Limb (tissue), 2 donors: ENCODE measurements at regions not wholly inside any gene's neighbourhood (a gene's known extent, or its start where the extent isn't known, plus 50 kb on each side); places are given as distances from the start of the nearest gene placed in this dataset.
A peak's percentile ranks its signal among the peaks of the same experiment; 100 is the strongest.
"Not testable (repeated sequence)": the region's sequence is repeated elsewhere in the genome, so short reads cannot be mapped to it uniquely, and the experiment has no call there.

Experiments
- DNase-seq, 2 donors: peaks; one replicate each; pipeline ENCODE4 v3.0.0-alpha.2; 2016; ENCODE audit errors: extremely low spot score in 2 of 2

DNA sequence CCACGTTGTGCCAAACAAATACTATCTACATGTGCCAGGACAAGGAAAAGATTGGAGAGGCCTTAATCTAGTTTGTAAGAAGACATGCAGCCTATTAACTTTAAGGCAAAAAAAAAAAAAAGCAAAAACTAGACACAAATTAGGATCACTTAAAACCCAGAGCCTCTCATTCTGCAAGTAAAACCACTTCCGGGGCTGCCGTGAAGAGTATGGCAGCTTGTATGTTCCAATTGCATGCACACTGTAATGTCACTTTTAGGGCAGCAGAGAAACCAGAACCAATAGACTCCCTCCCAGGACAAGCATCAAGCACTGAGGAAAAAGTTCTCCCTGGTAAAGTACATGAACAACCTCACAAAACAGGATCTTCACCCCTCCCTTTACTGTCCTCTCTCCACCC is 70.6 kb downstream of the RSL24D1 start:
- no peak for DNase-seq

DNA sequence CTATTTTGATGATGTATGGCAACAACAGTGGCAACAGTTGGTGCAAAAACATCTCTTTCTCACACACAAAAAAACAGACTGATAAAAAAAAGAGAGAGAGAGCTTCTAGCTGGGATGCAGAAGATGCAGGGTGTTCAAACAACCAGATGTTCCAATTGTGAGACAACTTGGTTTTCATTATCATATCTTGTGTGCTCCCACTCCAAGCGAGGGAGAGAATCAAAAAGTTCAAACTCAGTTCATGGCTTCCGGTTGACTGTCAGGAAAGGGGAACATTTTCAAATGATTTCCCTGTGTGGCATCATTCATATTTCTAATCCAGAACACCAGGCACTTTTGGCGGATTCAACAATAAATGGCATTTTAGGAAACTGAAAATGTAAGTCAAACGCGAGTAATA is 72.1 kb downstream of the RSL24D1 start:
- no peak for DNase-seq

DNA sequence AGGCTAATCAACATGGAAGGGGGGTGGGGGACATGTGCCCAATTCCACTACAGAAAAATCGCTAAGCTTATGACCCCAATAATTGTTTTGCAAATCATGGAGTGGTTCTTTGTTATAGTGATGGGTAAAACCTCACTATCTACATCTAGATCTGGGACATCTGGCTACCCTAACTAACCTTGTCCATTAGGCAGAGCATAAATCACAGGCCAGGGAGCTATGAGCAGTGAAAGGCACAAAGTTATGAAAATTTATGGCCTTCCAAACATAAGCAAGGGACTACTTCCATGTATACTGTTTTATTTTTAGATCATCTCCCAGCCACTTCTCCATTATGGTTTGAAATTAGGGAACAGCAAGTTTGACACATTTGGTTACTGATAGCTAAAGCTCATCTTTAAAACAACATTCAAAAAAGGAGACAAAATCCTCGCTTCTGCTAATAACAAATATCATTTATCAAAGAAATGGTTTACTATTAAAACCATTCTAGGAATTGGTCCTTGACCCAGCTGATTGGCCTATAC is 78.3 kb downstream of the RSL24D1 start:
- DNase-seq, result no peak

DNA sequence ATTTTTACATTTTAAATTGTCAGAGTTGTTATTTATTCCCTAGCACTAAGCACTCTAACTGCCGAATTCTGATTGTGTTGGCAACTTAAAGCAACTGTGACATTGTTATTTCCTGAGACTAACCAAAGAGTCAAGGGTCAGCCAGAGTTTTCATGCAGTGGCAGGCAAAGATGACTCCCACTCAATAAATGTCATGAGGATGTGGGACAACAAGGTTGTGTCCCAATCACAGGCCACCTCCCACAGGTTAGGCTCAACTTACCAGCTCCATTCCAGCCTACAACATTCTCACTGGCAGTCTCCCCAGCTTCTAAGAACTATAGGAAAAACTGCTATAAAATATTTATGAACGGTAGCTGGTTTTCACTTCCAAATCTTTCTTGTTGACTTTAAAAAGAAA is 80.1 kb downstream of the RSL24D1 start:
- no peak for DNase-seq

DNA sequence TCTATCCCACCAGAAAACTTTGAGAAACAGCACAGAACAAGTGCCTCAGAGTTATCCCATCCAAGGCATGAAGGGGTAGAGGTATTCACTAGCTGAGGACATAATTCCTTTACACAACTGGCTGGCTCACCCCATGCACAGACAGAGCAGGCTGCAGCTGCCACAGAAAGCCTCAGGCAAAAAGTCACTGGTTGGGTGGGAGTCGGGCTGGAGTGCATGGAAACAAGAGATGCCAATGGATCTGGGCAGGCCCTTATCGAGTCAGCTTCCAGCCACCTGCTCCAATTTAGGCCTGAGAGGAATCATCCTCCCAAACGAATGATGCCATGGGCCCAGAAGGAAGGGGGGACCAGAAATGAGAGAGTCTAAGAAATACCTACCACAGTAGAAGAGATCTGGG is 83.0 kb downstream of the RSL24D1 start:
- DNase-seq, result no peak

DNA sequence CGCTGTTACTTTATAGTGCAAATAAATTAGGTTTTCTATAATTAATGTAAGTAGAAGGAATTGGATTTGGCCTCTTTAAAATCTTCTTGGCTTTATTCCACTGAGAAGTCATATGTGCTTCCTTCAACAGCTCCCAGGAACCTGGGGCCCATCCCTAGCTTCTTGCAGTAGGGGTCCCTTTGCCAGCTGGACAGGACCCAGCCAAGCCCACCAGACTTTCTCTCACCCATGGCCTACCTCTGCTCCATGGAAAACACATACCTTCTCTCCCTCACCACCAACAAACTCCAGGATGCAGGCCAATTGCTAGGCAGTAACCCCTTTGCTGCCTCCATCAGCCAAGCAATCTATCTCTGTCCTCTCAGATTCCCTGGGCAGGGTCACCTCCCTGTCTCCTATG is 84.0 kb downstream of the RSL24D1 start:
- DNase-seq, result no peak

DNA sequence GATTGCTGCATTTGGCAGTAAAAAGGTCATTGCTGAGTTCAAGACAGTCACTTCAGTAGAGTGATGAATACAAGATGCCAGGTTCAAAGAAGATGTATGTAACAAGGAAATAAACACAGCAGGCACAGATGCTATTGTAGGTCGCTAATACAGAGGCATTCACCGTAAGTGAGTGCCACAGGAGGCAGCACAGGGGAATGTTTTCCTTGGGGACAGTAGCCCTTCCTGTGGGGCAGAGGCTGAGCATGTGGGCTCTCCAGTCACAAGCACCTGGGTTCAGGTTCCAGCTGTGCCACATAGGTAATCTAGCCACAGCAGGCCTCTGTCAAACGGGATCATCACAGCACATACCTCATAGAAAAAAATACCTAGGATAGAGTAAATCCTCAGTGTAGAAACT is 86.3 kb downstream of the RSL24D1 start:
- no peak for DNase-seq

DNA sequence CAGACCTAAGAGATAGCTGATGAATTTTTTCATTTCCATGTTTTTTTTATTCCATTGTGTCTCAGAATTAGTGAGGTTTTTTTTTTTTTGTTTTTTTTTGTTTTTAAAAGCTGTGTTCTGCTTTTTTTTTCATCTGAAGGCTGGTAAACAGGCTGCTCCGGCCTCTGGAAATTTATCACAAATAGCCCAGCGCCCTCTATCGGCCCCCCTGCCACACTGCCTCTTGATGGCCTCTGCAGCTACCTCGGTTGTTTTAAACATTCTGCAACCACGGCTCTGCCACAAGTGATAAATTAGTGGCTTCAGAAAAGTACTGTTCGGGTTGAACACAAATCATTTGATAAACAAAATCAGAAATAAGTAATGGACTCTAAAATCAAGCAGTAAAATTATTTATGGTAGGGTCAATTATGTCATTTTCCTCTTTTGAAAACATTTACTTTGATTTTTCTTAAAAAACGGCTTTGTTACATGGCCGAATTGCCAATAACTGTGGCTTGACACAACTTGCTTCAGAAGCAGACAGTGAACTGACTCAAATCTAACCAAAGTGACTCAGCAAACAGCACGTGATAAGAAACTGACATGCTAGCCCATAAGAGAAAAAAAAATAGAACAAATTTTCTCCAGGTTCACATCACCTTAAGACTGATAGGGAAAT is 87.8 kb downstream of the RSL24D1 start:
- DNase-seq, result peak; percentile 65 to 84

DNA sequence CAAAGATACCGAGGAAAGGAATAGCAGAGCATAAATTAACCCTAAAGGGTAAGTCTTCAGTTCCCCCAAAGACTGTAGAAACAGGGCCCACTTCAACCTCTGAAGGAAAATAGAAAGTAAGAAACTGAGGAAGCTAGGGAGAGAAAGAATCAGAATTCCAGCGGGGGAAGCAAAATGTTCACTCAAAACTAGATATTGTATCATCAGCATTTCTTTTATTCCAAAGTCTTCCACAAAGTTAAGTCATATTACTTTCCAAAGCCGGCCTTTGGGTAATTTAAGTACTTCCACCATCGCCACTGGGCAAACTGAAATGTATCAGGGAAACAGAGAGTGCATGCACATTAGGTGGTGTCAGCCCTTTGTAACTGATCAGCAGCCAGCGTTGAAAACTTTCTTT is 88.3 kb downstream of the RSL24D1 start:
- no peak for DNase-seq

DNA sequence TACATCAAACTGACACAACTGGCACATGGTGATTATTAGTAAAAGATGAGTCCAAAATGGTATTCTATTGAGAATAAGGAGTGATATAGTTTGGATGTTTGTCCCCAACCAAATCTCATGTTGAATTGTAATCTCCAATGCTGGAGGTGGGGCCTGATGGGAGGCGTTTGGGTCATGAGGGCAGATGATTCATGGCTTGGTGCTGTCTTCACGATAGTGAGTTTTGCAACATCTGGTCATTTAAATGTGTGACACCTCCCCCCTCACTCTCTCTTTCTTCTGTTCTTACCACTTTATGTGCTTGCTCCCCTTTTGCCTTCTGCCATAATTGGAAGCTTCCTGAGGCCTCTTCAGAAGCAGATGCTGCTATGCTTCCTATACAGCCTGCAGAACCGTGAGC is 90.6 kb downstream of the RSL24D1 start:
- no peak for DNase-seq

DNA sequence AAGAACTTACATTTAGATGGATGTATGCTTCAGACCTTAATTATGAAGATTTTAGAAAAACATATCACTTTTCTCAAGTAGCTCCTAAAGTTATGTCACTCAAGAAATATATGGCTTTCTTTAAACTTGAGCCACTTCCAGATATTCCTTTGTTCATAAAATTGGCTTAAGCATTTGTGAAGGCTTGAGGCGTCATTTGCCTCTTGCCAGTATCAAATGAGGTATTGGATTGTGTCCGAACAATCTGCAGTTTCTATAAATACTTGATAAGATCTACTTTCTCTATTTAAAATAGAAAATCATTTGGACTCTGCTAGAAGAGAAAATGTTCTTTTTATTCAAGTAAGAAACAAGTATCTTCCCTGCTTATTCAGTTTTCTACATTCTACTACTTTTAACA is 102.6 kb downstream of the RSL24D1 start:
- DNase-seq, result no peak

DNA sequence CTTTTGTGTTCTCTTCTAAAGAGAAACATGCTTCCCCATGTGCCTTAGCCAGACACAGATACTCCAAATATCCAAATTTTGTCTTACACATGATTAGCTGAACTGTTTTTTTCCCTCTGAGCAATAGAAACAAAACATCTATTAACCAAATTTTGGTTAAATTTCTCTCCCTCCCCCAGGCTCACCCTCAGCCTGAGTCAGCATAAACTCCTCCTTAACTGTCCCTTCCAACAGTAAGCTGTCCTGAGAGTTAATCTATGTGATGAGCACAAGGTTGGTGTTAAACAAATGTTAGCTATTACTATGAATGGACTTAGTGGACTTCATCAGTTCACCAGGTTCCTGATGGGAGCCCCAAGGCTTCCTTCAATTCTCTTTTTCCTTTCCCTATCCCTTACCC is 108.5 kb downstream of the RSL24D1 start:
- no peak for DNase-seq

DNA sequence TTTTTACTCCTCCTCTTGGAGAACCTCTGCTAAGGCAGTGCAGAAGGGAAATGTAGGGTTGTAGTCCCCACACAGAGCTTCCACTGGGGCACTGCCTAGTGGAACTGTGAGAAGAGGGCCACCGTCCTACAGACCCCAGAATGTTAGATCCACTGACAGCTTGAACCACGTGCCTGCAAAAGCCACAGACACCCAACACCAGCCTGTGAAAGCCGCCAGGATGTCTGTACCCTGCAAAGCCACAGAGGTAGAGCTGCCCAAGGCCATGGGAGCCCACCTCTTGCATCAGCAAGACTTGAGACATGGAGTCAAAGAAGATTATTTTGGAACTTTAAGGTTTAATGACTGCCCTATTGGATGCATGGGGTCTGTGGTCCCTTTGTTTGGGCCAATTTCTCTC is 112.1 kb downstream of the RSL24D1 start:
- no peak for DNase-seq

DNA sequence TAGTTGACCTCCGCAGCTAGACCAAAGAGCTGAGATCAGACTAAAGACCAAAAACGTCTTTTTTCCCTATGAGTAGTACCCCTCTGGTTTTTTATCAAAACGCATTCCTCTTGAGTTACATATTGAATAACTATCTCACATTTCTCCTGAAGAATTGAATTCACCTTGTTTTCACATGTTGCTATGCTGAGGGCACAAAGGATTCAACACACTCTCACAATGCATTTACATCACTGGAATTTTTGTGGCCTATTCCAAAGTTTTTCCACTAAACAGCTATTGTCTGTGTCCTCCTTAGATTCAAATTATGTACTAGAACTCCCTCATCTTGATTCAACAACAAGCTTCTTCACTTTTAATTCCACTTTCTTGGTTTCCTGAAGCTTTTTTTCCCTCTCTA is 112.5 kb downstream of the RSL24D1 start:
- no peak for DNase-seq

DNA sequence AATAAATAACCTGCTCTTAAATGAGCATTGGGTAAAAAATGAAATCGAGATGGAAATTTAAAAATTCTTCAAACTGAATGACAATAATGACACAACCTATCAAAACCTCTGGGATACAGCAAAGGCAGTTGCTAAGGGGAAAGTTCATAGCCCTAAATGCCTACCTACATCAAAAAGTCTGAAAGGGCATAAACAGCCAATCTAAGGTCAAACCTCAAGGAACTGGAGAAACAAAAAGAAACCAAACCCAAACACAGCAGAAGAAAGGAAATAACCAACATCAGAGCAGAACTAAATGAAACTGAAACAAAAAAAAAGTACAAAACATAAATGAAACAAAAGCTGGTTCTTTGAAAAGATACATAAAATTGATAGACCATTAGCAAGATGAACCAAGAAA is 119.7 kb downstream of the RSL24D1 start:
- DNase-seq, result not testable (repeated sequence)

DNA sequence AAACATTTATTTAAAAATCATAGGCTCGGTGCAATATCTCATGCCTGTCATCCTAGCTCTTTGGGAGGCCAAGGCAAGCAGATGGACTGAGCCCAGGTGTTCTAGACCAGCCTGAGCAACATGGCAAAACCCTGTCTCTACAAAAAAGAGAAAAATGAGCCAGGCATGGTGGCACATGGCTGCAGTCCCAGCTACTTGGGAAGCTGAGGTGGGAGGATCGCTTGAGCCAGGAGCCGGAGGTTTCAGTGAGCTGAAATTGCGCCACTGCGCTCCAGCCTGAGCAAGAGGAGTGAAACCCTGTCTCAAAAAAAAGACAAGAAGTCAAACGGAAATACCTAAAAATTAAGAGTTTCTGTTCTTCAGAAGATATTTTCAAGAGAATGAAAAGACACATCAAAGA is 122.3 kb downstream of the RSL24D1 start:
- no peak for DNase-seq

DNA sequence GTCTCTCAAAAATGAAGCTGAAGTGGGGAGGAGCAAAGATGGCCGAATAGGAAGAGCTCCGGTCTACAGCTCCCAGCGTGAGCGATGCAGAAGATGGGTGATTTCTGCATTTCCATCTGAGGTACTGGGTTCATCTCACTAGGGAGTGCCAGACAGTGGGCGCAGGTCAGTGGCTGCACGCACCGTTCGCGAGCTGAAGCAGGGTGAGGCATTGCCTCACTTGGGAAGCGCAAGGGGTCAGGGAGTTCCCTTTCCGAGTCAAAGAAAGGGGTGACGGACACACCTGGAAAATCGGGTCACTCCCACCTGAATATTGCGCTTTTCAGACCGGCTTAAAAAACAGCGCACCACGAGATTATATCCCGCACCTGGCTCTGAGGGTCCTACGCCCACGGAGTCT is 132.8 kb downstream of the RSL24D1 start:
- not testable (repeated sequence) for DNase-seq

DNA sequence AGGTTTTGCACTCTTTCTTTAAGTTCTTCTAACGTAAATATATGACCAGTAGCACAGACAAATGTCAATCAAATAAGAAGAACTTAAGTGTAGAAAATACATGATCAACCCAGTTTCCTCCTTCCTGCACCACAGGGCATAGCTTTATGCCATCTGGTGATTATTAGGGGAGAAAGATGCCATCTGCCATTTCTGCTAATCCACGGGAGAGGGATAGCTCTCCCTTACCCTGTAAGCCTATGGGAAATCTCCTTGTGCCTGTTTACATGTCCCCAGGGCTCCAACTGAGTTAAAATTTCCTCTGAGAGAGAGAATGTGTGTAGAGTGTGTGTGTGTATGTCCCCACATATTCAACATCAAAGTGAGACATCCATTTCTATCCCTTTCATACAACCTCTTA is 135.9 kb downstream of the RSL24D1 start:
- DNase-seq, result no peak

DNA sequence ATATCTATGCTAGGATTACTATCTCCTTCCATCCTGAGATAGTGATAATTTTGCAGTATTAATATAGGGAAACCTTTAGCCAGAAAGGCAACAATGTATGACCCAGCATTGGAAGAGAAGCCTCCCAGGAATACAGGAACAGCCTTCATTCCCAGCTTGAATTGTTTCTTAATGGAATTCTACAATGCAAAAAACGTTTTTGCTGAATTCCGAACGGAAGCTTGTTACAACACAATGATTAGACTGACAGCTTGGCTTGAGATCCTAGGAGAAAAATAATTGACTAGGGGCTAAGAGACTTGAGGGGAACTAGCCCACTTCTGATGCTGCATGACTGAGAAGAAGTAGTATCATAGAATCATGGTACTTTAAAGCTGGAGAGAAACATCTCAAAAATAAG is 140.2 kb downstream of the RSL24D1 start:
- DNase-seq, result no peak

DNA sequence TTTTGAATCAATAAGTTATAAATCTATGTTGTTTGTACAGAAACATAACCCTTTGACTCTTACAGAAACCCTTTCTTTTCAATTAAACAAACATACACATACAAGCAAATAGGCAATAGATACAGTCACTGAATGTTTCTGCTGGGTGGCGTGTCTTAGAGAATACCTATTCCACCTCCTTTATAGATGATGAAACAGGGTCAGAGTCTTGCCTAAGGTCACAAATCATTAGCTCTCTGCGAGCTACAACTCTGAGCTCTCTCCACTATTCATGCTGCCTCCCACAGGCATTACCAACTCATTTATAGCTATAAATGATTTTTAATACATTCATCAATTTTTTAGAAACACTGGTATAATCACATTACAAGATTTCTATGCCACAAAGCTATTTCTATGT is 152.6 kb downstream of the RSL24D1 start:
- no peak for DNase-seq

DNA sequence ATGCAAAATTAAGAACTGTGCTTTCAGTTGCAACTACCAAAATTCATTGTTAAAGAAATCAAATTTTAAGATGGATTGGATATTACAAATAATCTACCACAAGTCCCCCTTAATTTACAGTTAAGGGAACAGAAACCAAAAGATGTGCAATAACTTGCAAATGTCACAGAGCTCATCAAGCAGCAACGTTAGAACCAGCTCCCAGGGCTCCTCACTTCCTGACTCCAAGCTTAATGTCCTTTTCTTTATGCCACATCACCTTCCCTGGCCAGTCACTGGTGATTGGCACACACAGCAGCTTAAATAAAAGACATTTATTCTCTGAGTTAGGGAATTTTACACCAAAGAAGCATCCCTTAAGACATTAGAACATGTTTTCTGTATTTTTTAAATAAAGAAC is 159.7 kb downstream of the RSL24D1 start:
- DNase-seq, result no peak

DNA sequence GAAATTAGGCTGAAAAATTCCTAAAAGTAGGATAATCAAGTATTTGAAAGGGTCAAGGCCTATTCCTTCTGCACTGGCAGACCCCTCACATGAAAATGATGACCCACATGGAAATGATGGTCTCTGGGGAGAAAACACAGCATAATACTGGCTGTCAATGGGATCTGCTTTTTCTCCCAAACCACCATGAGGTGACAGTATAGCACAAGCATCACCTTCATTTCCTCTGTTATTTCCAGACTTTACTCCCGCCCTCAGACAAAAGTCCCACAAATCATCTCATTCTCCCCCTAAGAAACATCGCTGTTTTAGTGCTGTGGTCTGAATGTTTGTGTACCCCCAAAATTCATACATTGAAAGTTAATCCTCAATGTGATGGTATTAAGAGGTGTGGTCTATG is 161.0 kb downstream of the RSL24D1 start:
- DNase-seq, result no peak

DNA sequence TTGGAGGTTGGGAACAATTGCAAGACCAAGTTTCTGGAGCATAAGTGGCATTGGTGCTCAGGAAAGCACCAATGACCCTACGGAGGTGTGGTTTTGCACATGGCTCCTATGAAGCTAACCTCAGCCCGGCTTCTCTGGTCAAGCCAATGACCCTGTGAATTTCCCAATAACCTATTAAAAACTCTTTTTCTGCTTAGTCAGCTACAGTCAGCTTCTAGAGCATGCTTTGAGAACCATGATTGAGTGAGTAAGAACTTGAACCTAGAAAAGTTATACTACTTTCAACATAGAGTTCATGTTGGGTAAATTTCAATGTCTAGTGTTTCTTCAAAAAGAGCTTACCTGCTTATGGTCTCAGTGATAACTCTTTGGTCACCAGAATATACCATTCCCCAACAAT is 163.2 kb downstream of the RSL24D1 start:
- DNase-seq, result no peak

DNA sequence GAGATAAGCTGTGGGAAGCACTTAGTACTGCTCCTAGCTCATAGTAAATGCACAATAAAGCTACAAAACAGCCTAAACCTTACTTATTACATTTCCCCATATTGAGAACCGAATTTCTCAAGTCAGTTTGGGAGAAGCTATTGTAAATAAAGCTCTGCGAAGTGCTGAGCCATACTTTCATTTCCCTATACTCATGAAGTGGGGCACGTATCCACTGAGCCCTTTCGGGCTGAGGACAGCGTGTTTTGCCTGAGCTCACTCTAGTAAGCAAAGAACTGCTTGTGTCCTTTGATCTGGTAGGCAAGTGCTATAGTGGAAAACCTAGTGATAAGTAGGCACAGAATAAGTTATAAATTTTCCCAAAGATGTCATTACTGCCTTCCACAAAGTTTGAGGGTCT is 165.0 kb downstream of the RSL24D1 start:
- DNase-seq, result no peak
